Fibroblast of pulmonary artery (primary cell): ENCODE measurements at regions not wholly inside any gene's neighbourhood (a gene's known extent, or its start where the extent isn't known, plus 50 kb on each side); places are given as distances from the start of the nearest gene placed in this dataset.

Source experiments
- DNase-seq: peaks from one replicate; pipeline ENCODE4 v3.0.0-alpha.2; 2010; ENCODE audit warnings: low read depth
- H3K4me3 ChIP-seq: replicated peaks from 2 replicates; pipeline ENCODE4 v1.5.1; 2011; ENCODE audit warnings: low read depth, mild to moderate bottlenecking, control low read depth, low read length, moderate library complexity
- TF ChIP-seq, protein P1 (sequence below): IDR thresholded peaks from 2 replicates; pipeline ENCODE4 v1.5.1; 2011; ENCODE audit warnings: mild to moderate bottlenecking, control low read depth, low read length, inconsistent platforms; ENCODE audit errors: missing control alignments

DNA sequence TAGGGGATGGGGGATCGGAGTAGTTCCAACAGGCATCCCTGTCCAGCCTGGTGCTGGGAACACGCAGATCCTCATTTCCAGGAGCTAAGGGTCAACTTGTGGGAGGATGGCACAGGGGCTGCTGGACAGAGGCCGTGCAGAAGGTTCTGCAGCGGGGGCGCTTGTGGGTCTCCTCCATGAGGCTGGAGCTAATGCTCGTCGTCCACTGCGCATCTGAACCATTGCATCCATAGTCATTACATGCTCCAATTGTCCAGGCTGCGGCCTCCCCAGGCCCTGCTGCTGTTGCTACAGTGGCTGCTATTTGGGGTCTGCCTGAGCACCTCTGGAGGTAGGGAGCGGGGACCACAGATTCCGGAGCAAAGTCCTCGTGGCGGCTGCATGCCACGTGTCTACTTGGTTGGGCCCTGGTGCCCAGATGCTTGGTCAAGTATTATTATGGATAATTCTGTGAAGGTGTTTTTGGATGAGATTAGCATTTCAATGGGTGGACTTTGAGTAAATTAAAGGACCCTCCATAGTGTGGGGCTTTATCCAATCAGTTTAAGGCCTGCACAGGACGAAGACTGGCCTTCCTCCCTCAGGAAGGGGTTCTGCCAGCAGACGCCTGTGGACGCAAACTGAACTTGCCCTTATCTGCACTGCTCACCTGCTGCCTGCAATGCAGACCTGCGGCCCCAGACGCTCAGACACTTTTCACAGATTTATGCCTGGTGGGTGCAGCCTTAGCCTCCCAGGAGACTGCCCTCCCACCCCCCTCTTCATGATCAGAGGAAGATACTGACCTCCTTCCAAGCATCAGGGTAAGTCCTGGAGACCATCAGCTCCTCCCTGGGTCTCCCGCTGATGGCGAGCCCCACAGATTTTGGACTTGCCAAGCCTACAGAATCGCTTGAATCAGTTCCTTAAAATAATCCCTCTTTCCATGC is 127.5 kb upstream of the IRX4 start:
- no peak overlapping the region for H3K4me3 ChIP-seq
- DNase-seq = no peak
- TF ChIP-seq, protein P1, sequence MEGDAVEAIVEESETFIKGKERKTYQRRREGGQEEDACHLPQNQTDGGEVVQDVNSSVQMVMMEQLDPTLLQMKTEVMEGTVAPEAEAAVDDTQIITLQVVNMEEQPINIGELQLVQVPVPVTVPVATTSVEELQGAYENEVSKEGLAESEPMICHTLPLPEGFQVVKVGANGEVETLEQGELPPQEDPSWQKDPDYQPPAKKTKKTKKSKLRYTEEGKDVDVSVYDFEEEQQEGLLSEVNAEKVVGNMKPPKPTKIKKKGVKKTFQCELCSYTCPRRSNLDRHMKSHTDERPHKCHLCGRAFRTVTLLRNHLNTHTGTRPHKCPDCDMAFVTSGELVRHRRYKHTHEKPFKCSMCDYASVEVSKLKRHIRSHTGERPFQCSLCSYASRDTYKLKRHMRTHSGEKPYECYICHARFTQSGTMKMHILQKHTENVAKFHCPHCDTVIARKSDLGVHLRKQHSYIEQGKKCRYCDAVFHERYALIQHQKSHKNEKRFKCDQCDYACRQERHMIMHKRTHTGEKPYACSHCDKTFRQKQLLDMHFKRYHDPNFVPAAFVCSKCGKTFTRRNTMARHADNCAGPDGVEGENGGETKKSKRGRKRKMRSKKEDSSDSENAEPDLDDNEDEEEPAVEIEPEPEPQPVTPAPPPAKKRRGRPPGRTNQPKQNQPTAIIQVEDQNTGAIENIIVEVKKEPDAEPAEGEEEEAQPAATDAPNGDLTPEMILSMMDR = no peak

- no peak overlapping the region for H3K4me3 ChIP-seq
- no peak for DNase-seq
- TF ChIP-seq, protein P1 = no peak
Observed at GRCh38 chr5:2008851-2009629, 126.3 kb upstream of the IRX4 start.

DNA sequence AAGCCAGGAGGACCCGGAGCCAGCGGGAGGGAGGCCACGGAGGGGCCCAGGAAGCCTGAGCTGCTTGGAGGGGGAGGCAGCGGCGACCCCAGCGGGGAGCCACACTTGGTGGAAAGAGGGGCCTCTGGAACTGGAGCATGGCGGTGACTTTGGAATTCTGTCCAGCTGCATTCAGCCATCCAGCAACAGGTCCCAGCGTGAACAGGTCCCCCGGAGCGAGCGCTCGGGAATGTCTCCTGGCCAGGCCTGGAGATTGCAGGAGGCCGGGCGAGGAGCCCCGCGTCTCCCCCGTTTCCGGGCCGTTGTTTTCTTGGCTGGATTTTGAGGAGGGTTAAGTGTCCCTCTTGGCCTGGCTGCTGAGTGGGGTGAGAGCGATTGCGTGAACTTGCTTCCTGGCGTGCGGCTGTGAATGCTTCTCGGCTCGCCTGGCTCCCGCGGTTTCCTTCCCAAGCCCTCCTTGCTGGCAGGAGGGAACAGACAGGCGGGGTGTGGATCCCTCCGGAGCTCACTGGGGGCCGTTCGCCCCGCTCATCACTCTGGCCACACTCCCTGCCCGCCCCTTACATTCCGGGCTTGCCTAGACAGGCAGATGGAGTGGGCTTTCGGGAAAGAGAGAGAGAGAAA is 125.3 kb upstream of the IRX4 start:
- DNase-seq = peak; percentile 36
- H3K4me3 ChIP-seq = no peak overlapping the region
- TF ChIP-seq, protein P1 = no peak

GRCh38 chr5:2007496-2007877 is 124.8 kb upstream of the IRX4 start:
- TF ChIP-seq, protein P1 = no peak
- H3K4me3 ChIP-seq = no peak overlapping the region
- DNase-seq = no peak

GRCh38 chr5:2006971-2007291 is 124.2 kb upstream of the IRX4 start:
- DNase-seq = no peak
- TF ChIP-seq, protein P1 = no peak
- H3K4me3 ChIP-seq = no peak overlapping the region

DNA sequence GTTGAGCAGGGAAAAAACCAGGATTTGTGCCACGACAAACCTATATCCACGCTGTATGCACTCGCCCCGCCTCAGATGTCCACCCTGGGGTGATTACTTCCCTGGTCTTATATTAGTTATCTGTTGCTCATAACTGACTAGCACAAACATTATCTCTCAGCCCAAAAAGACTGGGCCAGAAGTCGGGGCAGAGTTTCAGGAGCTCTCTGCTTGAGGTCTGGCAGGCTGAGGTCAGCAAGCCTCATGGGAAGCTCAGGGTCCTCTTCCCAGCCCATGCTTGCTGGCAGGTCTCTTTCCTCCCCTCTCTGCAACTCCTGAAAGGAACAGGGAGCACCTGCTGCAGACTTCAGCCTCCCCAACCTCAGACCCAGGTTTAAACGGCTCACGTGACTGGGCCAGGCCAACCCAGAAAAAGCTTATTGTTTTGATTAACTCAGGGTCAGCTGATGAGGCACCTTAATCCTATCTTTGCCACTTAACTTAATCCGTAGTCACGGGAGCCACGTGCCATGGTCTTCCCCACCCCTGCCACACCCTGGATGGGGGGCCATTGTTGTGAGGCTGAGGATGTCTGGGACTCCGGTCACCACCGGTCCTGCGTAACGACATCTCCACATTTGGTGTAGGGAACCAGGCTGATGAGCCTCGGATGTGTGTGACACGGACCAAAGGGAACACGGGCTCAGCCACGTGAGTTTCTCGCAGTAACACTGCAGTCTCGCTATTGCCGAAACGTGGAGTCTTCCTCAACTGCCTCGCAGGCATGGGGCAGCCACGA is 123.7 kb upstream of the IRX4 start:
- H3K4me3 ChIP-seq = no peak overlapping the region
- no peak for DNase-seq
- TF ChIP-seq, protein P1 = no peak
